HG03064 (cell line): ENCODE measurements at regions not wholly inside any gene's neighbourhood (a gene's known extent, or its start where the extent isn't known, plus 50 kb on each side); places are given as distances from the start of the nearest gene placed in this dataset.

Experiments
- ATAC-seq: cut with Tn5 transposase; IDR thresholded peaks from one replicate; pipeline ENCODE4 v1.9.1; 2021; ENCODE audit warnings: low read depth; ENCODE audit not compliant: unreplicated experiment

DNA sequence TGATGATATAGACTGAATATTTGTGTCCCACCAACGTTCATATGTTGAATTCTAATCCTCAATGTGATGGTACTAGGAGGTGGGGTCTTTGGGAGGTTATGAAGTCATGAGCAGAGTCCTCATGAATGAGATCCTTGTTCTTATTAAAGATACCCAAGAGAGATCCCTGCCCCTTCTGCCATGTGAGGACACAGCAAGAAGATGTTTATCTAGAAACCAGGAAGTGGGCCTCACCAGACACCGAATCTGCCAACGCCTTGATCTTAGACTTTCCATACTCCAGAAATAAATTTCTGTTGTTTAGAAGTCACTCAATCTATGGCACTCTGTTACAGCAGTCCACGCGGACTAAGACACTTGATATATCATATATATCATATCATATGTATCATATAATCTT is 67.7 kb upstream of the GCM1 start:
- no peak for ATAC-seq

DNA sequence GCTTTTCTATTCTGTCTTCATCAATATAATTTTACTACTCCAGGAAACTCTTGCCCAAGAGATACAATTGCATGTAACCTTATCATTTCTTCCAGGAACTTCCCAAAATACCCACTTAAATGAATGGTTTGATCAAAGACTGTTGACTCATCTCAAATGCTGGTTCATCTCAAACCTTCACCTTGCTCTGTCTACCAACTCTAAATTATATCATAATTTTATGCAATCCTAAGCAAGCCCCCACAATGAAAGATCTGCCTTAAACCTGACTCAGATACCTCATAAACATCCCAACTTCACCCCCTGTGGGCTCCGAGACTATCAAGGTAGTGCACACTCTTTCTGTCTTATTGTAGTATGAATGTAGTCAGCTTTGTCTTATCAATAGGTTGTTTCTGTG is 65.5 kb upstream of the GCM1 start:
- ATAC-seq = no peak

DNA sequence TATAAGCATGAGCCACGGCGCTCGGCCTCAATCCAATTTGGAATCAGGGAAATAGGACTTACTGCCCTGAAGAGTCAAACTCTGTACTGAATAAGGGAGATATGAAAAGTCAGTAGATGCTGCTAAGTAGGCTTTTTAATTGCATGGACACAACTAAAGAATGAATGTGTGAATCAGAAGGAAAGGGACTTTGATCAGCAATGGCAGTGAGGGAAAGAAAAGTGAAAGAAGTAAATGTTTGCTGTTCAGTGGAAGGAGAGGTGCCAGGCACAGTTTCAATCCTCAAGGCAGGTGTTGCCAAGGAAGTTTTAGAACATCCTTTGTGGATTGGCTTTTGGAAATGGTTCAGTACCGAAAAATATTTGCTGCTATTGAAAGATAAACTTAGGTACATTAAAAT is 62.2 kb upstream of the GCM1 start:
- ATAC-seq = no peak

DNA sequence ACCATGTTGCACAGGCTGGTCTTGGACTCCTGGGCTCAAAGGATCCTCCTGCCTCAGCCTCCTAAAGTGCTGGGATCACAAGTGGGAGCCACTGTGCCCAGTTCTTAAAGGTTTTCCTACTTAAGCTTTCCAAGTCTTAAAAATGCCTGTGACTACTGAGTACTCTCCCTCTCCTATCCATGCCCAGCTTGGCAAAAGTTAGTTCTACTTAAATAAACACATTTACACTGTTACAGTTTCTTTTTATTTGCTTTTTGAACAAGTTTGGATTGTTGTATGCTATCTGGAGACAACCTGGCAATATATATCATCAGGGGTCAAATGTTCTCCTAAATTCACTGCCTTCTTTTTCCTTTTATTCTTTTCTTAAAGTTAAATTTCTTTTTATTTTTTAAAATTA is 61.0 kb upstream of the GCM1 start:
- no peak for ATAC-seq

DNA sequence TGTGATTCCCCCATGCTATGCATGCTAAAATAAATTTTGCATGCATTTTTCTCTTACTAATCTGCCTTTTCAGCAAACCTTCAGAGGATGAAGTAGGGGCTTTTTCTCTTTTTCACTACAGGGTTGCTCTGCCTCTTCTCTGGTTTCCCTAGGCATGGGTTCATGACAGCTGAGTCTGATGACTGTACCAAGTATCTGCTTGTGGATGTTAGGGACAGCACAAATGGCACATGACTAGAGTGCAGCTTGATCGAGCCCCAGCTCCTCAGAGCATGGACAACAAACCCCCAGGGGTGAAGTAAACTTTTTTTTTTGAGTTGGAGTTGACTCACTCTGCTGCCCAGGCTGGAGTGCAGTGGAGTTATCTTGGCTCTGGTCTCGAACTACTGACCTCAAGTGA is 57.1 kb upstream of the GCM1 start:
- ATAC-seq = no peak

DNA sequence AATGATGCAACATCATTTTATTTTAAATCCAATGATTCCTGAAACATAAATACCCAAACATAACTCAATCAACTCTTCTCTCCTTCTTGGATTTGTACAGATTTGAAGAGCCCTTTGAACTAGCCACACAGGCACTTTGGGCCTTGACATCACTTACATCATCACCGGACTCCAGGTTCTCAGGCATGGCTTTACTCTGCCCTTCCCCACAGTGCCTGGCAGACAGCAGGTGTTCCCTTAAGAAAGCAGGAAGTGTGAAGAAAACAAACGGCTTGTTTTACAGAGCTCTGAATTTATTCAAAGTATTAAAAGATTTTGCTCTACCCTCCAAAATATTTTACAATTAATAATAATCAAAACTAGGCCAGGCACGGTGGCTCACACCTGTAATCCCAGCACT is 54.8 kb upstream of the GCM1 start:
- no peak for ATAC-seq

DNA sequence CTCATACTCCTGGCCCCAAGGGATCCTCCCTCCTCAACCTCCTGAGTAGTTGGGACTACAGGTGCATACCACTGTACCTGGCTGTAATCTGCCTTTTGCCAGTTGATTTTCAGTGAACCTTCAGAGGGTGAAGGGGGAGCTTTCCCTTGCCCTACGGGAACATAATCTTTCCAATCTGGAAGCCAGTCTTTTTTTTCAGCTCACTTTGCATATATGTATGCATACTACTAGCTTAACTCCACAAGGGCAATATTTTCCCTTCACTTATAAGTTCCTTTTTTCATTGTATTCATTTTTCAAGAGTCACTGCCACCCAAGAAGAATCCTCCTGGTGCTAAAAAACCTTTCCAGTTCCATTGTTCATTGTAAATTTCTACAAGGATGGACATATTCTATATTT is 53.4 kb upstream of the GCM1 start:
- ATAC-seq = no peak

DNA sequence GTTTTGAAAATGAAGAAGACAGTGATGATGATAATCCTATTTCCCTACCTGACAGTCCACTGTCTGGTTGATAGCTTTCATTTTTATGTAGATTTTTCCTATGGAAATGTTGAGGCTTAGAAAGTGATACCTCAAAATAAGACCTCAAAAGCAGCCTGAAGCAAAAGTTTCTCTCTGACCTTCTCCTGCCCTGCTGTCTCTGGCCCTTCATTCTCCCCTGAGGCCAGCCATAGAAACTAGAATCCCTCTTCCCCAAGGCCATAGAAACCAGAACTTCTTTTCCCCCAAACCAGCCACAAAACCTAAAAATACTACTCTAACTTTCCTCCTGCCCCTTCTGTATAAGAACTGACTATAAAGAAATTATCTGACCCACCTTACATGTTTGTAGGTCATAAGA is 52.6 kb upstream of the GCM1 start:
- ATAC-seq = no peak

DNA sequence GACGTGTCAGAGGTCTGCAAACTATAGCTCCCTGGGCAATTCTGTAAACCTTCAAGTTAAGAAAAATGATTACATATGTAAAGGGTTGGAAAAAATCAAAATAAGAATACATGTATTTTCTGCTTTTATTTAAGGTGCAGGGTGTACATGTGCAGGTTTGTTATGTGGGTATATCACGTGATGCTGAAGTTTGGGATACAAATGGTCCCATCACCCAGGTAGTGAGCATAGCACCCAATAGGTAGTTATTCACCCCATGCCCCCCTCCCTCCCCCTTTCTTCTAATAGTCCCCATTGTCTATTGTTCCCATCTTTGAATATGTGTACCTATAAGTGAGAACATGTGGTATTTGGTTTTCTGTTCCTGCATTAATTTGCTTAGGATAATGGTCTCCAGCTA is 51.1 kb upstream of the GCM1 start:
- ATAC-seq = no peak

DNA sequence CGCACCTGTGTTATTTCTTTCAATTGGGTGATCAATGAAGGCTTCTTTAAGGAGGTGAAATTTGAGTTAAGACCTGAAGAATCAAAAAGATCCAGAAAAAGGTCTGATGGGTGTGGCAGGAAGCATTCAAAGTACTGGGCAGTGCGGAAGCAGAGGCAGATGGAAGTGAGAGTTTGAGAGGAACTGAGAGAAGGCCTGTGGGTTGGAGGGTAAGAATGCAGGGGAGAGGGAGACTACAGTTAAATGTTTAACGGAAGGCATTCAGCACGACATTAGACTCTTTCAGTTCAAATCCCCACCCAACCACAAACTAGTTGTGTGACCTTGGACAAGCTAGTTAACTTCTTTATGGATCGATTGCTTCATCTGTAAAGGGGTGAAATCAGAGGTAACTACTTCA is 50.5 kb upstream of the GCM1 start:
- peak; percentile 96 for ATAC-seq
